ENCODE measurements at regions not wholly inside any gene's neighbourhood (a gene's known extent, or its start where the extent isn't known, plus 50 kb on each side); places are given as distances from the start of the nearest gene placed in this dataset.

GRCh38 chr7:52794621-52795020 is 240.8 kb upstream of the POM121L12 start:
- H3K4me3 Mint-ChIP-seq (ENCODE audit: low read depth), result no peak overlapping the region
- no peak overlapping the region for H3K27ac Mint-ChIP-seq
- no peaks in the 10 kb centered on the region for H3K4me1 Mint-ChIP-seq (ENCODE audit: low read depth)
- no peaks in the 10 kb centered on the region for H3K27me3 Mint-ChIP-seq
- no peaks in the 10 kb centered on the region for H3K36me3 Mint-ChIP-seq (ENCODE audit: insufficient read depth)
- TF ChIP-seq CTCF (IDR thresholded peaks at IDR 0.05; ENCODE audit: unreplicated experiment), result no peak
- no peak for DNase-seq (ENCODE audit: low spot score, unreplicated experiment)
- no peaks in the 10 kb centered on the region for H3K9me3 Mint-ChIP-seq (ENCODE audit: low read depth)

GRCh38 chr7:52791176-52791700 is 244.2 kb upstream of the POM121L12 start:
- Mint-ChIP-seq H3K4me3 (ENCODE audit: low read depth) (no peak overlapping the region), H3K36me3 (ENCODE audit: insufficient read depth) (no peaks in the 10 kb centered on the region), H3K4me1 (ENCODE audit: low read depth) (no peaks in the 10 kb centered on the region), H3K27me3 (no peaks in the 10 kb centered on the region), H3K27ac (no peak overlapping the region), H3K9me3 (ENCODE audit: low read depth) (no peaks in the 10 kb centered on the region)
- no peak for TF ChIP-seq CTCF (IDR thresholded peaks at IDR 0.05; ENCODE audit: unreplicated experiment)
- DNase-seq (ENCODE audit: low spot score, unreplicated experiment), result no peak

GRCh38 chr7:52786174-52786573 is 249.3 kb upstream of the POM121L12 start:
- DNase-seq (ENCODE audit: low spot score, unreplicated experiment), result no peak
- no peak for TF ChIP-seq CTCF (IDR thresholded peaks at IDR 0.05; ENCODE audit: unreplicated experiment)
- no peaks in the 10 kb centered on the region for H3K27me3 Mint-ChIP-seq
- no peaks in the 10 kb centered on the region for H3K9me3 Mint-ChIP-seq (ENCODE audit: low read depth)
- H3K4me1 Mint-ChIP-seq (ENCODE audit: low read depth), result peaks cover 2% of the 10 kb centered on the region
- no peak overlapping the region for H3K4me3 Mint-ChIP-seq (ENCODE audit: low read depth)
- H3K27ac Mint-ChIP-seq, result no peak overlapping the region
- H3K36me3 Mint-ChIP-seq (ENCODE audit: insufficient read depth), result no peaks in the 10 kb centered on the region

GRCh38 chr7:52782348-52782747 is 253.1 kb upstream of the POM121L12 start:
- H3K27me3 Mint-ChIP-seq, result no peaks in the 10 kb centered on the region
- H3K9me3 Mint-ChIP-seq (ENCODE audit: low read depth), result no peaks in the 10 kb centered on the region
- H3K4me1 Mint-ChIP-seq (ENCODE audit: low read depth), result peaks cover 3% of the 10 kb centered on the region
- H3K36me3 Mint-ChIP-seq (ENCODE audit: insufficient read depth), result no peaks in the 10 kb centered on the region
- no peak for DNase-seq (ENCODE audit: low spot score, unreplicated experiment)
- H3K4me3 Mint-ChIP-seq (ENCODE audit: low read depth), result no peak overlapping the region
- no peak overlapping the region for H3K27ac Mint-ChIP-seq
- TF ChIP-seq CTCF (IDR thresholded peaks at IDR 0.05; ENCODE audit: unreplicated experiment), result no peak

GRCh38 chr7:52781250-52781649 is 254.2 kb upstream of the POM121L12 start:
- no peaks in the 10 kb centered on the region for H3K36me3 Mint-ChIP-seq (ENCODE audit: insufficient read depth)
- no peak for DNase-seq (ENCODE audit: low spot score, unreplicated experiment)
- H3K4me1 Mint-ChIP-seq (ENCODE audit: low read depth), result peaks cover 3% of the 10 kb centered on the region
- no peaks in the 10 kb centered on the region for H3K9me3 Mint-ChIP-seq (ENCODE audit: low read depth)
- no peaks in the 10 kb centered on the region for H3K27me3 Mint-ChIP-seq
- TF ChIP-seq CTCF (IDR thresholded peaks at IDR 0.05; ENCODE audit: unreplicated experiment), result no peak
- H3K27ac Mint-ChIP-seq, result no peak overlapping the region
- H3K4me3 Mint-ChIP-seq (ENCODE audit: low read depth), result no peak overlapping the region

All from progenitor cell of endocrine pancreas (in vitro differentiated cells).